ENCODE measurements at regions not wholly inside any gene's neighbourhood (a gene's known extent, or its start where the extent isn't known, plus 50 kb on each side); places are given as distances from the start of the nearest gene placed in this dataset.
"Not testable (repeated sequence)": the region's sequence is repeated elsewhere in the genome, so short reads cannot be mapped to it uniquely, and the experiment has no call there.

DNA sequence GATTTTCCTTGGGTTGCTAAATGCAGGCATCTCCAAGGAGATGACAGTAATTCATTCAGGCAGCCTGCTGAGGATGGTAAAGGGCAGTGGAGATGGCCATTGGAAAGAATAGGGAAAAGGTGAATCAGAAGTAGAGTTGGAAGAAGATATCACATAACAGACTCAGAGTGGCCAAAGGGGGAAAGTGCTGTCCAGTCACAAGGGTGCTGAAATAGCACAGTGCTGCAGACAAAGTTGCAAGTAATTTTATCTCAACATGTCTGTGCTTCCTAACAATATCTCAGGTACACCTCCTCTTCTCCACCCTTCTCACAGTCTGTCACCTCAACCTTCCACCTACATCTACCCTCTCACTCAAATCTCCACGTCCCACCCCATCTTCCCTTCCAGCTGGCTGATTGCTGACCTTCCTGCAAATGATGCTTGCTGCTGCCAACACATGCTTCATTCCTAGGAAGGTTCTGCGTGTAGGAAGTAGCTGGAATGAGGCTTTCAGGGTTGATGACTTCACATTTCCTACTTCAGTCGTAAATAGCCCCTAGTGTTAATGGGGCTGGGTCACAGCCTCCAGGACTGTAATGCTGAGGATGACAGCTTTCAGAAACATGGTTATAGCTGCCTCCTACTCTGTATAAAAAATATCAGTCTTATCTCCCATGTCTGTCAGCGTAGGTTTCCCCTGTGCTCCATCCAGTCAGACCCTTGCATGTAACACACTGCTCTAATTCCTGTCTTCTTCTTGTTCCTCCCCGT, 123.9 kb downstream of the CTNND1 start:
- peak; percentile 60 for DNase-seq
- no peak for TF ChIP-seq CTCF (IDR thresholded peaks at IDR 0.05)
- no peaks in the 10 kb centered on the region for H3K9me3 Mint-ChIP-seq
- no peak overlapping the region for H3K4me3 Mint-ChIP-seq
- no peak overlapping the region for H3K27ac Mint-ChIP-seq
- H3K36me3 Mint-ChIP-seq (ENCODE audit: low read depth) = no peaks in the 10 kb centered on the region
- H3K4me1 Mint-ChIP-seq = no peaks in the 10 kb centered on the region
- H3K27me3 Mint-ChIP-seq (ENCODE audit: low read depth, poor library complexity) = peaks cover 8% of the 10 kb centered on the region

DNA sequence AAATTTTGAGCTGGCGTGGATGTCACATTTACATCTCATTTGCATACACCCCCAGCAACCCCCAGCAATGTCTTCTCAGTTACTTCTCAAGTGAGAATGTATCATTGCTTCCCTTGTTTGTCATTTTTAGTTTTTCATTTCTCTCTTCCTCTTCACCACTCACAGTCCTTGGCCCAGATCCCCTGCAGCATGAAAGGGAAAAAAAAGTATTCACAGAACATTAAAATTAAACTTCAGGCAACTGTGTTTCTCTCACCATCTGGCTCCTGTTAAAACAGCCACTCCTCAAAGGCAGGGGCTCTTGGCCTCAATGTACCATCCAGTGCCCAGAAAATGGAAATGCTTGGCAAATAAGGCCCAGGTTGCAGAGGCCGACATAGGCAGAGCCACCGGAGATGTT, 126.8 kb downstream of the CTNND1 start:
- no peak for DNase-seq
- no peaks in the 10 kb centered on the region for H3K9me3 Mint-ChIP-seq
- no peaks in the 10 kb centered on the region for H3K4me1 Mint-ChIP-seq
- TF ChIP-seq CTCF (IDR thresholded peaks at IDR 0.05) = no peak
- H3K27me3 Mint-ChIP-seq (ENCODE audit: low read depth, poor library complexity) = peaks cover 3% of the 10 kb centered on the region
- no peak overlapping the region for H3K27ac Mint-ChIP-seq
- no peak overlapping the region for H3K4me3 Mint-ChIP-seq
- no peaks in the 10 kb centered on the region for H3K36me3 Mint-ChIP-seq (ENCODE audit: low read depth)

DNA sequence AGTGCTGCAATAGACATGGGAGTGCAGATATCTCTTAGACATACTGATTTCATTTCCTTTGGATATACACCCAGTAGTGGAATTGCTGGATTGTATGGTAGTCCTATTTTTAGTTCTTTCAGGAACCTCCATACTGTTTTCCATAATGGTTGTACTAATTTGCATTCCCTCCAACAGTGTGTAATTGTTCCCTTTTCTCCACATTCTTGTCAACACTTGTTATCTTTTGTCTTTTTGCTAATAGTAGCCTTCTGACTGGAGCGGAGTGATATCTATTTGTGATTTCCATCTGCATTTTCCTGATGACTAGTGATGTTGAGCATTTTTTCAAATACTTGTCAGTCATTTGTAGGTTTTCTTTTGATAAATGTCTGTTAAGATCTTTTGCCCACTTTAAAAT, 128.9 kb downstream of the CTNND1 start:
- Mint-ChIP-seq H3K27ac (no peak overlapping the region), H3K36me3 (ENCODE audit: low read depth) (no peaks in the 10 kb centered on the region), H3K4me1 (no peaks in the 10 kb centered on the region), H3K27me3 (ENCODE audit: low read depth, poor library complexity) (no peaks in the 10 kb centered on the region), H3K4me3 (no peak overlapping the region), H3K9me3 (no peaks in the 10 kb centered on the region)
- no peak for DNase-seq
- TF ChIP-seq CTCF (IDR thresholded peaks at IDR 0.05) = no peak

- not testable (repeated sequence) for H3K9me3 Mint-ChIP-seq; H3K36me3 Mint-ChIP-seq (ENCODE audit: low read depth); H3K27ac Mint-ChIP-seq; H3K27me3 Mint-ChIP-seq (ENCODE audit: low read depth, poor library complexity); H3K4me1 Mint-ChIP-seq; H3K4me3 Mint-ChIP-seq; DNase-seq
Measured at GRCh38 chr11:57893200-57893599, 130.5 kb upstream of the OR9Q1 start.

GRCh38 chr11:57896361-57897145, 127.1 kb upstream of the OR9Q1 start:
- Mint-ChIP-seq H3K27me3 (ENCODE audit: low read depth, poor library complexity) (no peaks in the 10 kb centered on the region), H3K27ac (no peak overlapping the region), H3K9me3 (no peaks in the 10 kb centered on the region), H3K4me3 (no peak overlapping the region), H3K36me3 (ENCODE audit: low read depth) (no peaks in the 10 kb centered on the region), H3K4me1 (peaks cover 17% of the 10 kb centered on the region)
- TF ChIP-seq CTCF (IDR thresholded peaks at IDR 0.05) = no peak
- no peak for DNase-seq

GRCh38 chr11:57899378-57899777, 124.3 kb upstream of the OR9Q1 start:
- Mint-ChIP-seq H3K27me3 (ENCODE audit: low read depth, poor library complexity) (peaks cover 4% of the 10 kb centered on the region), H3K9me3 (peaks cover 7% of the 10 kb centered on the region), H3K4me3 (no peak overlapping the region), H3K27ac (no peak overlapping the region), H3K36me3 (ENCODE audit: low read depth) (no peaks in the 10 kb centered on the region), H3K4me1 (peaks cover 17% of the 10 kb centered on the region)
- TF ChIP-seq CTCF (IDR thresholded peaks at IDR 0.05) = no peak
- DNase-seq = no peak
